ENCODE measurements at regions not wholly inside any gene's neighbourhood (a gene's known extent, or its start where the extent isn't known, plus 50 kb on each side); places are given as distances from the start of the nearest gene placed in this dataset.

DNA sequence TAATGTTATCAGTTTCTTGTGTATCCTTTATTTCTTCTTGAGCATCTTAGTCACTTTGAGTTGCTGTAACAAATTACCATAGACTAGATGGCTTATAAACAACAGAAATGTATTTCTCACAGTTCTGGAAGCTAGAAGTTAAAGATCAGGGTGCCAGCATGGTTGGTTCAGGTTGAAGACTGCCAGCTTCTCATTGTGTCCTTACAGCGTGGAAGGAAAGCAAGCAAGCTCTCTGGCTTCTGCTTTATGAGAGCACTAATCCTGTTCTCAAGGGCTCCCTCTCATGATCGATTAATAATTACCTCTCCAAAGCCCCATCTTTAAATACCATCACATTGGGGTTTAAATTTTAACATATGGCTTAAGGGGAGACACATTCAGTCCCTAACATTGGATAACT, 497.2 kb downstream of the RAPGEF2 start:
- Histone ChIP-seq H3K4me2 (ENCODE audit: low read depth, low read length) (no peak overlapping the region), H3K4me1 (ENCODE audit: low read length) (no peaks in the 10 kb centered on the region), H3K9ac (ENCODE audit: low read length) (no peak overlapping the region), H3K36me3 (replicated peaks; ENCODE audit: insufficient read depth, low read length) (no peaks in the 10 kb centered on the region), H4K20me1 (ENCODE audit: insufficient read depth, low read length) (no peaks in the 10 kb centered on the region), H3K27me3 (replicated peaks; ENCODE audit: insufficient read depth, low read length) (no peaks in the 10 kb centered on the region), H3K4me3 (ENCODE audit: low read length) (no peak overlapping the region), H3K79me2 (ENCODE audit: low read length) (no peaks in the 10 kb centered on the region), H3K27ac (ENCODE audit: low read length) (no peak overlapping the region), H3K9me3 (replicated peaks; ENCODE audit: insufficient read depth, low read length) (no peaks in the 10 kb centered on the region), H3F3A (ENCODE audit: insufficient read depth, low read length) (no peaks in the 10 kb centered on the region), H3K9me2 (replicated peaks; ENCODE audit: insufficient read depth, low read length) (no peaks in the 10 kb centered on the region), H2AFZ (ENCODE audit: low read length) (no peak overlapping the region)
- no peak for DNase-seq
- TF ChIP-seq EZH2 (optimal IDR thresholded peaks at IDR 0.05; ENCODE audit: low read depth, low read length) (no peak), EZH2phosphoT487 (IDR thresholded peaks at IDR 0.05; ENCODE audit: low read length) (no peak)
- TF ChIP-seq, protein P1, sequence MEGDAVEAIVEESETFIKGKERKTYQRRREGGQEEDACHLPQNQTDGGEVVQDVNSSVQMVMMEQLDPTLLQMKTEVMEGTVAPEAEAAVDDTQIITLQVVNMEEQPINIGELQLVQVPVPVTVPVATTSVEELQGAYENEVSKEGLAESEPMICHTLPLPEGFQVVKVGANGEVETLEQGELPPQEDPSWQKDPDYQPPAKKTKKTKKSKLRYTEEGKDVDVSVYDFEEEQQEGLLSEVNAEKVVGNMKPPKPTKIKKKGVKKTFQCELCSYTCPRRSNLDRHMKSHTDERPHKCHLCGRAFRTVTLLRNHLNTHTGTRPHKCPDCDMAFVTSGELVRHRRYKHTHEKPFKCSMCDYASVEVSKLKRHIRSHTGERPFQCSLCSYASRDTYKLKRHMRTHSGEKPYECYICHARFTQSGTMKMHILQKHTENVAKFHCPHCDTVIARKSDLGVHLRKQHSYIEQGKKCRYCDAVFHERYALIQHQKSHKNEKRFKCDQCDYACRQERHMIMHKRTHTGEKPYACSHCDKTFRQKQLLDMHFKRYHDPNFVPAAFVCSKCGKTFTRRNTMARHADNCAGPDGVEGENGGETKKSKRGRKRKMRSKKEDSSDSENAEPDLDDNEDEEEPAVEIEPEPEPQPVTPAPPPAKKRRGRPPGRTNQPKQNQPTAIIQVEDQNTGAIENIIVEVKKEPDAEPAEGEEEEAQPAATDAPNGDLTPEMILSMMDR (IDR thresholded peaks at IDR 0.05; ENCODE audit: low read length): no peak

- H3K36me3 ChIP-seq (replicated peaks; ENCODE audit: insufficient read depth, low read length): no peaks in the 10 kb centered on the region
- no peak overlapping the region for H3K27ac ChIP-seq (ENCODE audit: low read length)
- H3F3A ChIP-seq (ENCODE audit: insufficient read depth, low read length): no peaks in the 10 kb centered on the region
- H3K9me3 ChIP-seq (replicated peaks; ENCODE audit: insufficient read depth, low read length): no peaks in the 10 kb centered on the region
- DNase-seq: no peak
- TF ChIP-seq, protein P1 (IDR thresholded peaks at IDR 0.05; ENCODE audit: low read length): no peak
- TF ChIP-seq EZH2phosphoT487 (IDR thresholded peaks at IDR 0.05; ENCODE audit: low read length) (no peak), EZH2 (optimal IDR thresholded peaks at IDR 0.05; ENCODE audit: low read depth, low read length) (no peak)
- no peaks in the 10 kb centered on the region for H3K79me2 ChIP-seq (ENCODE audit: low read length)
- no peaks in the 10 kb centered on the region for H3K4me1 ChIP-seq (ENCODE audit: low read length)
- no peaks in the 10 kb centered on the region for H3K9me2 ChIP-seq (replicated peaks; ENCODE audit: insufficient read depth, low read length)
- no peak overlapping the region for H3K4me2 ChIP-seq (ENCODE audit: low read depth, low read length)
- H3K9ac ChIP-seq (ENCODE audit: low read length): no peak overlapping the region
- H3K4me3 ChIP-seq (ENCODE audit: low read length): no peak overlapping the region
- H3K27me3 ChIP-seq (replicated peaks; ENCODE audit: insufficient read depth, low read length): no peaks in the 10 kb centered on the region
- no peaks in the 10 kb centered on the region for H4K20me1 ChIP-seq (ENCODE audit: insufficient read depth, low read length)
- H2AFZ ChIP-seq (ENCODE audit: low read length): no peak overlapping the region
Measured at GRCh38 chr4:159604781-159605180, 501.9 kb downstream of the RAPGEF2 start.

DNA sequence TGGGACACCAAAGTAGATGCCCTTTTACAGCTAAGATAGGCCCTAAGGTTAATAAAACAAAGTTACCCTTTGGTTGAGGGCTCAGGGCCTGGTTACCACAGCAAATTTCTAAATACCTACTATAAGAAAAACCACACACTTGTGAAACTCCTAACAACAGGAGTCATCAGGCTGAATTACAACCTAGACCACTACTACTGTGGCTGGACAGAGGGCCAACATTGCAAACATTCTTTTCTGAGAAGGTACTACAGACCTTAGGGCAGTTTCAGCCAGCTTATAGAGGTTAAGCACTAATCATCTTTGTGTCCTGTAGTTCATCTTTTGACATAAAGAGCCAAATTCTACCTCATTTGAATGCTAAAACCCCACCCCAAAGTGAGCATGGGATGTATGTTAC, 504.0 kb downstream of the RAPGEF2 start:
- Histone ChIP-seq H3F3A (ENCODE audit: insufficient read depth, low read length) (no peaks in the 10 kb centered on the region), H3K4me2 (ENCODE audit: low read depth, low read length) (no peak overlapping the region), H3K9ac (ENCODE audit: low read length) (no peak overlapping the region), H3K9me3 (replicated peaks; ENCODE audit: insufficient read depth, low read length) (no peaks in the 10 kb centered on the region), H3K36me3 (replicated peaks; ENCODE audit: insufficient read depth, low read length) (no peaks in the 10 kb centered on the region), H3K9me2 (replicated peaks; ENCODE audit: insufficient read depth, low read length) (no peaks in the 10 kb centered on the region), H3K27ac (ENCODE audit: low read length) (no peak overlapping the region), H3K4me3 (ENCODE audit: low read length) (no peak overlapping the region), H2AFZ (ENCODE audit: low read length) (no peak overlapping the region), H3K79me2 (ENCODE audit: low read length) (no peaks in the 10 kb centered on the region), H4K20me1 (ENCODE audit: insufficient read depth, low read length) (no peaks in the 10 kb centered on the region), H3K27me3 (replicated peaks; ENCODE audit: insufficient read depth, low read length) (no peaks in the 10 kb centered on the region), H3K4me1 (ENCODE audit: low read length) (no peaks in the 10 kb centered on the region)
- TF ChIP-seq EZH2phosphoT487 (IDR thresholded peaks at IDR 0.05; ENCODE audit: low read length): no peak
- no peak for TF ChIP-seq EZH2 (optimal IDR thresholded peaks at IDR 0.05; ENCODE audit: low read depth, low read length)
- TF ChIP-seq, protein P1 (IDR thresholded peaks at IDR 0.05; ENCODE audit: low read length): no peak
- DNase-seq: no peak

Measured in MM.1S (cell line).